Ascending aorta (tissue), 2 donors: ENCODE measurements at regions not wholly inside any gene's neighbourhood (a gene's known extent, or its start where the extent isn't known, plus 50 kb on each side); places are given as distances from the start of the nearest gene placed in this dataset.

Source experiments
- DNase-seq, 2 donors: peaks; one replicate each; pipeline ENCODE4 v3.0.0-alpha.2; 2019; ENCODE audit warnings: low spot score in 2 of 2
- H3K27ac ChIP-seq, 2 donors: fragments of 200-600 bp; sonication (generic); one replicate each; pipeline ENCODE4 v1.5.1; 2016 to 2017; ENCODE audit warnings: mild to moderate bottlenecking in 1 of 2
- H3K27me3 ChIP-seq: fragments of 200-600 bp; sonication (generic); one replicate; pipeline ENCODE4 v1.5.1; 2017
- H3K36me3 ChIP-seq, 2 donors: fragments of 200-600 bp; sonication (generic); one replicate each; pipeline ENCODE4 v1.5.1; 2016
- H3K4me1 ChIP-seq, 2 donors: fragments of 200-600 bp; sonication (generic); one replicate each; pipeline ENCODE4 v1.5.1; 2016 to 2017; ENCODE audit warnings: mild to moderate bottlenecking in 1 of 2
- H3K4me3 ChIP-seq, 2 donors: fragments of 200-600 bp; sonication (generic); one replicate each; pipeline ENCODE4 v1.5.1; 2016 to 2017; ENCODE audit warnings: mild to moderate bottlenecking in 1 of 2
- H3K9me3 ChIP-seq, 2 donors: fragments of 200-600 bp; sonication (generic); one replicate each; pipeline ENCODE4 v1.5.1; 2016
- intact Hi-C: fragments of 100-400 bp; cut with DNase I; formaldehyde crosslinking; loops from one replicate; pipeline ENCODE4 v1.15.1; 2023
- TF ChIP-seq, protein P1 (sequence below), 3 experiments: fragments of 200-600 bp in 2 of 3; fragments of 450-650 bp in 1 of 3; sonication (generic) in 2 of 3; IDR thresholded peaks; one replicate each; pipeline ENCODE4 v1.5.1; 2016 to 2019; ENCODE audit warnings: antibody characterized with exemption in 3 of 3, mild to moderate bottlenecking in 1 of 3, moderate library complexity in 1 of 3

DNA sequence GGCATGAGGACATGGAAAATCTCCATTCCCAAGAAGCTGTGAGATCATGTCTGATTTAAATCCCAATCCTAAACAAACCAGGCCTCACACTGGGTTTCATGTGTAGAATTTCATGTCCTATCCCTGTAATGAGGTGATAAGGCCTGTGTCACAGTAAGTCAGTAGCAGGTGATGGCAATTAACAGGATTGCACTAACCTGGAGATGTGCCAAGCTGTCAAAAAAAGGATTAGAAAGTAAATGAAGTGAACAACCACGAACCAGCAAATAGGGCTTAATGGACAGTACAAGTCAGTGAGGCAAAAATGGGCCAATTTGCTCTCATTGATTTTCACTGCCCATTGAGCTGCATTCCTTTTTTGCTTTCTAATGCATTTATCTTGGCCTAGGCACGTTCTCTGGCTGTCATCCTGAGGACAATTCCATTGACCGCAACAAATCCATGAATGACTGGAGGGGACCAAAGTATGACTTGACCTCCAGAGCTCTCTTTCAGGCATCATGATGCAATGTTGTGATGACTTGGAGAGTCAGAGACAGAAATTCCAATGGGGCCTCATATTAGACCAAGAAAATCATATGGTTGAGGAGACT, 673.6 kb upstream of the ADGRL2 start:
- DNase-seq: no peak
- H3K4me3 ChIP-seq: no peak overlapping the region
- intact Hi-C loops: no loop called here
- no peak overlapping the region for H3K27ac ChIP-seq
- no peaks in the 10 kb centered on the region for H3K9me3 ChIP-seq
- H3K4me1 ChIP-seq: no peaks in the 10 kb centered on the region
- H3K36me3 ChIP-seq: no peaks in the 10 kb centered on the region
- no peaks in the 10 kb centered on the region for H3K27me3 ChIP-seq
- TF ChIP-seq, protein P1, sequence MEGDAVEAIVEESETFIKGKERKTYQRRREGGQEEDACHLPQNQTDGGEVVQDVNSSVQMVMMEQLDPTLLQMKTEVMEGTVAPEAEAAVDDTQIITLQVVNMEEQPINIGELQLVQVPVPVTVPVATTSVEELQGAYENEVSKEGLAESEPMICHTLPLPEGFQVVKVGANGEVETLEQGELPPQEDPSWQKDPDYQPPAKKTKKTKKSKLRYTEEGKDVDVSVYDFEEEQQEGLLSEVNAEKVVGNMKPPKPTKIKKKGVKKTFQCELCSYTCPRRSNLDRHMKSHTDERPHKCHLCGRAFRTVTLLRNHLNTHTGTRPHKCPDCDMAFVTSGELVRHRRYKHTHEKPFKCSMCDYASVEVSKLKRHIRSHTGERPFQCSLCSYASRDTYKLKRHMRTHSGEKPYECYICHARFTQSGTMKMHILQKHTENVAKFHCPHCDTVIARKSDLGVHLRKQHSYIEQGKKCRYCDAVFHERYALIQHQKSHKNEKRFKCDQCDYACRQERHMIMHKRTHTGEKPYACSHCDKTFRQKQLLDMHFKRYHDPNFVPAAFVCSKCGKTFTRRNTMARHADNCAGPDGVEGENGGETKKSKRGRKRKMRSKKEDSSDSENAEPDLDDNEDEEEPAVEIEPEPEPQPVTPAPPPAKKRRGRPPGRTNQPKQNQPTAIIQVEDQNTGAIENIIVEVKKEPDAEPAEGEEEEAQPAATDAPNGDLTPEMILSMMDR (IDR thresholded peaks at IDR 0.05): no peak

DNA sequence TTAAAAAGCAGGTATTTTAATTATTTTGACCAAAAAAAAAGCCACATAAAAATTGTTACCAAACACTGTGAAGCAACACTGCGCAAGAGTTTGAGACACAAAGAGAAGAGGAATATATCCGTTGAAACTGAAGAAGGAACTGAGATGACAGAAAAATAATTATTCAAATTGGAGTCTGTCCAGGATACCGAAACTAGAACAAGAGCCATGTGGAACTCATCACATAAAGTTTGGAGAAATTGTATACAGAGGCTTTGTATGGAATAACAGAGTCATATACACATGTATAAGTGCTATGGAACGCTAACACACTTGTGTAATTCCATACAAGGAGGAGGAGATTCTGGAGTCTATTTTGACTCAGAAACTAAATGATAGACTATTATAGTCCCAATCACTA, 675.1 kb upstream of the ADGRL2 start:
- TF ChIP-seq, protein P1 (IDR thresholded peaks at IDR 0.05): no peak
- no peak overlapping the region for H3K27ac ChIP-seq
- intact Hi-C loops: no loop called here
- H3K9me3 ChIP-seq: no peaks in the 10 kb centered on the region
- DNase-seq: no peak
- no peaks in the 10 kb centered on the region for H3K36me3 ChIP-seq
- no peaks in the 10 kb centered on the region for H3K4me1 ChIP-seq
- no peak overlapping the region for H3K4me3 ChIP-seq
- H3K27me3 ChIP-seq: no peaks in the 10 kb centered on the region

- TF ChIP-seq, protein P1 (IDR thresholded peaks at IDR 0.05): no peak
- Histone ChIP-seq H3K27me3 (no peaks in the 10 kb centered on the region), H3K27ac (no peak overlapping the region), H3K9me3 (no peaks in the 10 kb centered on the region), H3K4me3 (no peak overlapping the region), H3K4me1 (no peaks in the 10 kb centered on the region), H3K36me3 (no peaks in the 10 kb centered on the region)
- intact Hi-C loops: no loop called here
- no peak for DNase-seq
Observed at GRCh38 chr1:81121306-81121705, 679.4 kb upstream of the ADGRL2 start.

DNA sequence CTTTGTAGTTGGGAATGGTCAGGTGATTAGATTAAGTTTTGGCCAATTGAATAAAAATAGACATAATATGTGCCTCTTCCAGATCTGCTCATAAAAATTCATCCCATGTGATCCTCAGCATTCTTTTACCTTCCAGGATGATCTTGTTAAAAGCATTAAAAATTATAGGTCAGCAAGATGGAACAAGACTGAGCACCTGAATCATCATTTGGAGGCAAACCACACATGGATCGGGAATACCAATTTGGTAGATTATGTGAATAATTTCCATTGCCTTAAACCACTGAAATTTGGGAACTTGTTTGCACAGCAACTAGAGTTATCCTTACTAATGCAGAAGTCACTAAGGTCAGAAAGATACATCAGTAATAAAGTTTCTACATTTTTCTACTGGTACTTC, 681.4 kb upstream of the ADGRL2 start:
- no peaks in the 10 kb centered on the region for H3K9me3 ChIP-seq
- no peaks in the 10 kb centered on the region for H3K4me1 ChIP-seq
- no peak overlapping the region for H3K27ac ChIP-seq
- no peaks in the 10 kb centered on the region for H3K36me3 ChIP-seq
- H3K27me3 ChIP-seq: no peaks in the 10 kb centered on the region
- H3K4me3 ChIP-seq: no peak overlapping the region
- no peak for DNase-seq
- intact Hi-C loops: no loop called here
- TF ChIP-seq, protein P1 (IDR thresholded peaks at IDR 0.05): no peak

DNA sequence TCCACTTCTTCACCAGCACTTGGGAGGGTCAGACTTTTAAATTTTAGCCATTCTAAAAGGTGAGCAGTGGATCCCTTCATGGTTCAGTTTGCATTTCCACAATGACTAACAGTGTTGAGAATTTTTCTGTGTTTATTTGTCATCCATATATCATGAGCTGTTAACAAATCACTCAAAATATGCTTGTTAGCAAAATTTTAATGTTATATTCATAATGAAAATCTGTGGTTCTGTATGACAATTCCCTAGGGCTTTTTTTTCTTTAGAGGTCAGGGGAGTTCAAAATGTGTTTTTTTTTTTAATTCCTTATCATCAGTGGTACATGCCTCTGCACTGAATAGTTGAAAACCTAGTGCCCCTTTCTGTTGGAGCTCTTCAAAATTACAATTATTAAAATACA, 682.2 kb upstream of the ADGRL2 start:
- Histone ChIP-seq H3K27me3 (no peaks in the 10 kb centered on the region), H3K36me3 (no peaks in the 10 kb centered on the region), H3K27ac (no peak overlapping the region), H3K9me3 (no peaks in the 10 kb centered on the region), H3K4me3 (no peak overlapping the region), H3K4me1 (no peaks in the 10 kb centered on the region)
- DNase-seq: no peak
- TF ChIP-seq, protein P1 (IDR thresholded peaks at IDR 0.05): no peak
- intact Hi-C loops: no loop called here

DNA sequence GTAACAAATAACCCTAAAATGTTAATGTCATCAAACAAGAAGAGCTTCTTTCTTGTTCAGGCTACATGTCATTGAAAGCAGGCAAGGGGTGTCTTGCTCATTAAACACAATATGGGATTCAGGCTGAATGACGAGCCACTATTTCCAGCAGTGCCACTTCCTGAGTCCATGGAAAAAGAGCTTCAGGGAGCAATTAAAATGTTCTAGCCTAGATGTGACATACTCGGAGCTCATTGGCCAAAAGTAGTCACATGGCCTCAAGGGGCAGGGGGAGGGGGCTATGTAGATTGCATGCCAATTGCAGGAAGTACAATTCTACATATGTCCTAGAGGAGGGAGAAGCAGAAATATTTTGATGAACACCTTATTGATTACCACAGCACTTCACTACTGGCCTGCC, 685.3 kb upstream of the ADGRL2 start:
- no peak overlapping the region for H3K4me3 ChIP-seq
- no peak for DNase-seq
- no peaks in the 10 kb centered on the region for H3K27me3 ChIP-seq
- H3K36me3 ChIP-seq: no peaks in the 10 kb centered on the region
- H3K9me3 ChIP-seq: no peaks in the 10 kb centered on the region
- no peaks in the 10 kb centered on the region for H3K4me1 ChIP-seq
- TF ChIP-seq, protein P1 (IDR thresholded peaks at IDR 0.05): no peak
- intact Hi-C loops: no loop called here
- H3K27ac ChIP-seq: no peak overlapping the region
